GM19463 (cell line): ENCODE measurements at regions not wholly inside any gene's neighbourhood (a gene's known extent, or its start where the extent isn't known, plus 50 kb on each side); places are given as distances from the start of the nearest gene placed in this dataset.
"Not testable (repeated sequence)": the region's sequence is repeated elsewhere in the genome, so short reads cannot be mapped to it uniquely, and the experiment has no call there.

Experiments
- ATAC-seq: cut with Tn5 transposase; IDR thresholded peaks from one replicate; pipeline ENCODE4 v1.9.1; 2021; ENCODE audit warnings: mild to moderate bottlenecking, moderate library complexity; ENCODE audit not compliant: unreplicated experiment

DNA sequence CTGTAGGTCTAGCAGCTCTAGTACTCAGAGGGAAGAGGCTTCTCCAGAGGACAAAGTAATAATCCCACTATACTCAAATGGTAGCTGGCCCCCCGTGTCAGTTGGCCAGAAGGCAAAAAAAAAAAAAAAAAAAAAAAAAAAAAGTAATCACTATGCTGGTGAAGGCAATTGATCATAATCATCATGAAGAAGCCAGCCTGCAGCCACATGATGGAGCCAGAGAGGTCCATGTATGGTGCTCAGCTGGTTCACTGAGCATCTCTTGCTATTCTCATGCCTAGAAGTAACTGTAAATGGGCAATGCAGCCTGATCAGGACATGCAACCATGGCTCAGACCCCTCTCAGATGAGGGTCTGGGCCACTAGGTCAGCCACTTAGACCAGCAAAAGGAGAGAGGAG lies 378.8 kb downstream of the MED13L start:
- ATAC-seq: no peak

DNA sequence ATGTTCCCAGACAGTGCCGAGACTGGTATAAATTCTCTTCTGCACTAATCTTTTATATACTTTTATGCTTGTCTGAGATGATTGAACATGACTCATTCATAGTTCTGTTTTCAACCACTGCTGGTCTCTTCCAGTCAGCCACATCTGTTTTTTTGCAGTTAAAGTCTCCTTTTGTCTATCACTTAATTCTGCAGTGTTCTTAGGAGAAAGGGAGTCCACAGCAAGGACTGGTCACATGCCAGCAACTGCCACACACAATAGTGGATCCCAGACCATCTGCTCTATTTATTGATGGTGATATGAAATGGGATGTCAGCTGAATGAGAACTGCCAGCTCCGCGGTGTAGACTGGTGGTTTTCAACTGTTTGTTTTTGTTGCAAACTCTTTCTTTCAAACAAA lies 379.8 kb downstream of the MED13L start:
- ATAC-seq: no peak

DNA sequence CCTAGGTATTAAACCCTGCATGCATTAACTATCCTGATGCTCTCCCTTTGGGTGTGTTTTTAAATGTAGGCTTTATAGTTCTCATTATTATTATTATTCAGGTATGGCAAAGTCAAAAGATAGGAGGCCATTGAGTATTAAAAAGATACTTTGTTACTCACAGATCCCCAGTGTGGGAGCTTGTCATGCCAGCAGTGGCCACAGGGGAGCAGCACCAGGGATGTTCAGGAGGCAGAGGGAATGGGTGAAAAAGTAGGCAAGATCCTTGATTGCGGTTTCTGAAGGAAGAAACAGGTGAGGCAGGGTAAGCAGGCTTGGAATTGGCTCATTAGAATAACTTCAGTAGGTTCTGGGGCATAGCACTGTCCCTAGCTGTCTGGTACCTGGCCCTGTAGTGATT lies 382.2 kb downstream of the MED13L start:
- ATAC-seq: no peak

DNA sequence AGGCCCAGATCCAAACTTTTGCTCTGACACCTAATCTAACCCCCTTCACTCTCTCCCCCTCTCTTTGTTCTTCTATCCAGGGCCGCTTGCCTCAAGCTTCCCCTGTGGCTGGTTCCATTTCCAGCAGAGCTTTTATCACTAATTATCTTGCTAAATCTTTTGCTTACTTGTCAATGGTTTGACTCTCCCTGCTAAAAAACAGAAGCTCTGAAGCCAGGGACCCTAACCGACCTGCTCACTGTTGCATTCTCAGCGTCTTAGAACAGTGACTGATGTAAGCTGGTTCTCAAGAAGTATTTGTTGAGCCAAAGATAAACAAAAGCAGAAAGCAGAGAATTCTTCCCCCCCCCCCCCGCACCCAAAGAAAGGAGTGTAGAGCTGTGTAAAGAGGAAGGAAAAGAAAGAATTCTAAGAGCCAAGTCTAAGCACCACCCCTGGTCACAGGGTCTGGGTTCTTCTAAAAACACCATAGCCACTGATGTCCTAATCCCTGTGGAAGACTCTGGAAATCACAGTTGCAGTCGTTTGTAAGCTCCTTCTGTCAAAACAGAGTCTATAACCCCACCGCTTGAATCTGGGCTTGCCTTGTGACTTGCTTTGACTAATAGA lies 385.8 kb downstream of the MED13L start:
- ATAC-seq: no peak

DNA sequence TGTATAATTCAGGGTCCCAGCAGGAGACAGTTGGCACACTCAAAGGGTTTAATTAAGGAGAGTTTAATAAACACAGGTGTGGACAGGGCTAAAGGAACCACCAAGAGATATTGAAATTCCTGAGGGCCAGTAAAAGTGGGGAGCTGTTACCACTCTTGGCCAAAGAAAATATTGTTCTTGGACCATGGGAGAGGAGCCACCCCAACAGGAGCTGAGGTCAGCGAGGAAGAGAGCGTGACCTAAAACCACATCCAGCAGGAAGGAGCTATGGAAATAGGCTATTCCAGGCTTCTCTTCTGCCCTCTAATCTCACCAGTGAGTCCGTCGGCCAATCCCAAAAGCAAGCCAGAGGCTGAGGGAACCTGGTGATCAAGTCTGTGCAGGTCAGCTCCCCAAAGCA lies 390.8 kb downstream of the MED13L start:
- ATAC-seq: no peak

DNA sequence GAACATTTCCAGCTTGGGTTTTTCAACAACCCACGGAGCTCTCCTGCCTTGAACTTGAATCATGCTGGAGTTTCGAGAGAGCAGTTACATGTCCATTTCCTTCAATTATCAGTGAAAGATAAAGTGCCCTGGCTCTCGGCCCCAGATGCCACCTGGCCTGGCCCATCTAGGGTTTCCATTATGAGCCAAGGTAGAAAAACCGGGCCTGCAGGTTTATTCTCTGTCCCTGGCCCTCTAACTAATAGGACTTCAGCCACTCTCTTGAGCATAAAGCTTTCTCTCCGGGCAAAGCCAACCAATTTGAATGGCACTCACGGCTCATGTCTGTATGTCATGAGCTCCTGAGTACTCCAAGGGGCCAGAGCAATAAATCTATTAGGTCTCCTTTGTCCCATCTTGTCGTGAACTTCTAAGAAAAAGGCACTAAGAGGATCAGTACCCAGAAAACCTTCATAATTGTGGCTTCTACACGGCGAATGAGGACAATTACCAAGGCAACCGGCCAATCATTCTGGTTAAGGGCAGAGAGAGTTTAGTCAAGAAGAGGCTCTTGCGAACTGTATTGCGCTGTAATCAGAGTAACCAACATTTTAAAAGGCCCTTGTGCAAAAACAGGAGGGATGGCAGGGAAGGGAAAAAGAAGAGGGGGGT lies 392.3 kb downstream of the MED13L start:
- no peak for ATAC-seq

DNA sequence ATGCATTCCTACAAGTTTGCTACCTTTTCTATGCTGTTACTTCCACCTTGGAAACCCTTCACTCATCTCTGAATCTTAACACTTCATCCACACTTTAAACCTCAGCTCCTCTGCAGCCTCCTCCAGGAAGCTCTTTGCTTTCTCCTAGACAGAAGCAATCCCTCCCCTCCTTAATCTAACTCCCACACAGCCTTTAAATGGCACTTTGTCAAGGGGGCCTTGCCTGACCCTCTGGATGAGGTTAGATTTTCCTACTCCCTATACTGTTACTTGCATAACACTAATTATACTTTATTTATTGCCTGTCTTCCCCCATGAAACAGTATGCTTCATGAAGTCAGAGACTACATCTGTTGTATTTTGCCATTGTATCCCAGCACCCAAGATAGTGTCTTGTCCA lies 394.6 kb downstream of the MED13L start:
- ATAC-seq: no peak

DNA sequence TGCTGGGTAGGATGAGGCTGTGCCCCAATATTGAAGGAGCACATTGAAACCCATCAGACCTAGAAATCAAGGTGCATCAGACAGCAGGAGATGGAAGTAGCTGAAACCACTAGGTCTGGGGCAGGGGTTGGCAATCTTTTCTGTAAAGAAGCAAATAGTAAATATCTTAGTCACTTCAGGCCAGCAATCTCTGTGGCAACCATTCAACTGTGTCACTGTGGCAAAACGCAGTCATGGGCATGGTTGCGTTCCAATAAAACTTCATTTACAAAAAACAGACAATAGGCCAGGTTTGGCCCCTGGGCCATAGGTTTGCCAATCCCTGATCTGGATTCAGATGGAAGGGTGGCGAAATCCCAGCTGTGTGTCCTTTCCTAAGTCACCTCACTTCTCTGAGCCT lies 397.3 kb downstream of the MED13L start:
- ATAC-seq: no peak

DNA sequence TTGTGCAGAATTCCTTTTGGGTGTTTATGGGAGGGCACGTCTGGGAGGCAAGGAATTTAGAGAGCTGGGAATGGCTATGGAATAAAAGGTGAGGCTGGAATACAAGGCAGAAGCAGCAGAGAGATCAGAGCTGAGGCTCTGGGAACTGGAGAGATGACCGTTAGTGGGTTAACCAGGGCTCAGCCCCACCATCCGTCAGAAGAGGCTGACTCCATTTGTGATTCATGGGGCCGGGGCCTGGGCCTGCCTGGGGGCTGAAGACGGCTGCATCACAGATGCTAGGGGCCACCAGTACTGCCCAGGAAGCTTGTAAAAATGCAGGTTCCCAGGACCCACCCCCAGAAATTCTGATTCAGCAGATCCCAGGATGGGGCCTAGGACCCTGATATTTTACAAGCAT lies 398.1 kb downstream of the MED13L start:
- no peak for ATAC-seq

DNA sequence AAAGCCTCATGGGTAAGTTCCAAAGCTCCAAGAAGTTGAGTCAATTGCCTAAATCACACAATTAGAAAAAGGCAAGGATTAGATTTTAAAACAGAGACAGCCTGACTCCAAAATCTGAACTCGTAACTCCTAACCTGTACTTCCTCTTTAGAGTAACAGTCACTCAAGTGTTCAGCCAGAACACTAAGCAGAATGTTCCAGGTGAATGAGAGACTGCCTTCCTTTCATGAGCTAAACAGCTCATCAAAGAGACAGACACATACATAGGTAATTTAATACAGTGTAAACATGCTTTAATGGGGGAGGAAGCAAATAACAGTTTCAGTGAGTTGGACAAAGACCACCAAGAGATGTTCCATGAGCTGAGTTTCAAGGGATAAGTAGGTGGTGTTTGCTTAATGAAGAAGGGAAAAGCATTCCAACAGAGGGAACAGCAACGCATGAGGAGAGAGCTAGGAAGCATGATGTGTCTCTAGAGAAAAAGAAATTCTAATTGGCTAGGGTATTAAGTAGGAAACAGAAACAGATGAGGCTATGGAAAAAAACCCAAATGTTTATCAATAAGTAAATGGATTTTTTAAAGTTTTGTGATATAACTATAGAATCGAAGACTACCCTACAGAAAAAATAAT lies 403.9 kb downstream of the MED13L start:
- ATAC-seq: no peak

DNA sequence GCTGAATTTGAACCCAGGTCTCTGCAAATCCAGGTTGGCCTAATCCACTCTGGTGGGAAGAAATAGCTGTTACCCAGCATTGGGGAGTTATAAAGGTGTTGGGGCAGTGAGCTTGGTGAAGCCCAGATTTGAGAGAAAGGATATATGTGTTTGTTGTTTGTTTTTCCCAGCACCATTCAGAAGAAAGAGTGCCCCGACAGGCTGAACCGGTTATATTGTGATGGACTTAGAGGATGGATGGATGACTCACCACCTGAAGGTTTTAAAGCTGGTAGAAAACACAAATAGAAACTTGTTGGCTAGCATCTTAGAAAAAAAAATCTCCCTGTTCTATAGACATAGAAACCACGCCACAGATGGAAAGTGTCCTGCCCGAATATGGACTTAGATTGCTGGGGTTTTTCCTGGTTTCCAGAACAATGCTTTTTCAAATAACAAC lies 404.6 kb downstream of the MED13L start:
- no peak for ATAC-seq

DNA sequence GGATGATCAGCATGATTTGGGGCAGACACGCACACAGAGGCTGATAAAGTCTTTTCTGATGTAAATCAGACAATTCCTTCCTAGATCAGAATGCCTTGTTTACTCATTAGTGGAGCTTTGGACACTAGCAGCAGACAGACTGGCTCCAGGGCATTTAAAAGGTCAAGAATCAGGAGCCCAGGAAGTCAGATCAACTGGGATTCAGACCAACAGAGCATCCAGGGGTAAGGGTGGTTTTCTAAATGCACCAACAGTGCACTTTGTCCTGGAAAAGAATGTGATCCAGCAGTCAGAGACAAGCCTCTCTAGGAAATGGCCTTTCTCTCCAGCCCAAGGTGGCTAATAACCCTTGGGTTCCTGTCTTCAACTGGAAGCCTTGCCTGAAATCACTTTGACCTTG lies 405.3 kb downstream of the MED13L start:
- no peak for ATAC-seq

DNA sequence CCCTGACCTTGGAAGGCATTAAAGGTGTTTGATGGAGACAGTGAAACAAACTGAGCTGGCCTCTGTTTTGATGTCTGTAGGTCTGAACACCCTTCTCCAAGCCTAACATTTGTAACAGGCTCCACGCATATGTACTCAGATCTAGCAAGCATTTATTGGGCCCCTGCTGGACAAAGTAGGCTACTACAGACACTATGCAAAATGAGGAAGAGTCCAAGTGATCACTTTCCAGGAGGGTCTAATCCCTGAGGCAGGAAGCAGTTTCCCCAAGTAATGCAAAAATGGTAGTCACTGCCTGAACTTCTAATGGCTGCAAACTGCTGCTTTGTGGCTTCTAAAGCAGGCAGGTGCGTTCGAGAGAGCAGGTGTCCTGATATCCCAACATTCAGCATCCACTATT lies 405.8 kb downstream of the MED13L start:
- peak; percentile 63 for ATAC-seq

DNA sequence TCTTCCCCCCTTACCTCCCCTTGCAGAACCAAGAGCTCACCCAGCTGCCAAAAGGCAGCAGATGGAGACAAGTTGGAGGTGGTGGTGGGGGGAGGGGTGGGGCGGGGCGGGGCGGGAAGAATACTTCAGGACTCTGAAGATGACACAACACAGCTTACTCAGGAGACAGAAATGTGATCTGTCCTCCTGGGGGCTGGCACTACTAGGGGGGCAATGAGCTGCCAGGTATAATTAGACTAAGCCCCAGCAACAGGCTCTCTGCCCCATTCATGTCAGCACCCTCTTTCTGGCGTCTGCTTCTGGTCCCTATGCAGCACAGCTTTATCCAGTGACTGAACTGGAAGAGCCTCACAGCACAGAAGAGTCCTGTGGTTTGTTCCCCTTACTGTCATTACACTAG lies 407.0 kb downstream of the MED13L start:
- ATAC-seq: no peak

DNA sequence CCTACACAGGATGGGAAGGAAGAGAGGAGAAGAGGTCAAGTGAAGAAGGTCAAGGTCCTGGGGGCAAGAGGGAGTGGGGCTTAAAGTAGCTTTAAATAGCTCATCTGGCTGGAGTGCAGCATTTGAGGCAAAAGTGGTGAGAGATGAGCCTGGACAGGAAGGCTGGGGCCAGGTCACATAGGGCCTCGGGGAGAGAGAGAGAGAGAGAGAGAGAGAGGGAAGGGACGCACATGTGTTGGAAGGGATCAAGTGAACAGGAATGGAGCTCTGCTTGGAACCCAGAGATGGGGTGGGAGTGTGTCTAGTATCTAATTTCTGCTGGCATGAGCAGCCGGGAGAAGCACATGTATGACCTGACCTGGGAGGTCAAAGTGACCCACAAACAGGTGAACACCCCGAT lies 407.5 kb downstream of the MED13L start:
- ATAC-seq: no peak

DNA sequence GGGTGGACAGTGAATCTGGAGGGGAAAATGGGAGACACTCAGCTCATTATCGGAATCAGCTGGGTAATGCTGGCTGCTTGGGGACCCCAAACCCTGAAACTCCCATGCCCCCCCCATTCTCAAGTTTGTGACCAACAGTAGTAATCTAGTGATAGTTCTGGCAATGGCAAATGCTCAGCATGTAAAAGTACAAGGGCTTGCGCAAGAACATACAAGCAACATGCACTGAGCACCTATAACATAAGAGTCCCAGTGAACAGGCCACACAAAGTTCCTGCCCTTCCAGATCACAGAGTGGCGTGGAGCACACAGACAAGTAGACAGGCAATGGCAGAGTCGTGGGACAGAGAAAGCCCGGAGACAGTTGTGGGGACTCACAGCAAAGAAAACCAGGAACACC lies 407.9 kb downstream of the MED13L start:
- ATAC-seq: no peak

DNA sequence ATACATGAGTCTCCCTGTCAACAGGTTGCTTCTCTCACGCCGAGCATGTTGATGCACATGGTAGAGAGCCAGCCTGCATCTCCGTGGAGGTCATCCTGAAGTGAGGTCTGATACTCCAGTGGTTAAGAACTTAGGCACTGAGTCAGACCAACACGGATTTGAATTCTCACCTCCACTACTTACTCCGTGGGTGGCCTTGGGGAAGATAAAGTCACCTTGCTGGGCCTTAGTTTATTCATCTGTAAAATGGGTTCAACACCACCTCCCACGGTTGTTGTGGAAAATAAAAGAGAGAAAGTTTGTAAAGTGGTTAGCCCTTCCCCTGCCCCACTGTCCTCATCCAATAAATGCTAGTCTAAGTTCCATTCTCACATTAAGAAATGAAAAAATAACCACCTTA lies 408.9 kb downstream of the MED13L start:
- no peak for ATAC-seq

DNA sequence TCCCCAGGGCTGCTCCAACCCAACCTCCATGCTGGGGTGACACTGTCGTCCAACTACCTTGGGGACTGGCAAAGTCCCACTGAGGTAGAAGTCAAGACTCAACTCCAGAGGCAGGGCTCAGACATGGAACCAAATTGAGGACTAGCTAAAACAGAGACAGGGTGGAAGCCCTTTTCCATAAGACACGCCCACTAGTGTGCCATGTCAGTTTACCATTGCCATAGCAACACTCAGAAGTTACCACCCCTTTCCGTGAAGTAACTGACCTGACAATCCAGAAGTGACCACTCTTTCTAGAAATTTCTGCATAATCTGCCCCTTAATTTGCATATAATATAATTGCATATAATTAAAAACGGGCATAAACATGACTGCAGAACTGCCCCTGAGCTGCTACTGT lies 409.6 kb downstream of the MED13L start:
- no peak for ATAC-seq

DNA sequence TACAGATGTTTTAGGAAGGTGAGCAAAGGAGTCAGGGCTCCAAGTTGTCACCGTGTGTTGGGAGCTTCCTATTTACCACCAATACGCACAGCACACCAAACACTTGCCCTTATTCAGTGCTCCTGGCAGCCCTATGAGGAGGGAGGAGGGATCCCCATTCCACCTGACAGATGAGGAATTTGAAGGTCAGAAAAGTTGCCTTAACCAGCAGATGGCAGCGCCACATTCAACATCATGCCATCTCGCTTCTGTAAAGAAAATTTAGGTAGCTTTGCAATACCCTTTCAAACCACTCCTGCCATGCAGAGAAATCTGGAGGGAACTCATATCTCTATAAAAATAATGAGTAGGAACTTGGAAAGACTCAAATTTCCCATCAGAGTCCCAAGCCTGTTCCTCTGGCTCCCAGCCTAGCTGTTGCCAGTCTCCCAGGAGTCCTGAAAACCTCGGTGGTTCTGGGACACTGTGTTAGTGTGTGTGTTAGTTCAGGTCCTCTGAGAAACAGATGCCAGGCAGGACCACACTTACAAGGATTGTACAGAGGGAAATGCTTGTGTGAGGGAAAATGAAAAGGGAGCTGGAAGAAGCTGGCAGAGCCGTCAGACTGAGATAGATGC lies 410.5 kb downstream of the MED13L start:
- ATAC-seq: no peak

DNA sequence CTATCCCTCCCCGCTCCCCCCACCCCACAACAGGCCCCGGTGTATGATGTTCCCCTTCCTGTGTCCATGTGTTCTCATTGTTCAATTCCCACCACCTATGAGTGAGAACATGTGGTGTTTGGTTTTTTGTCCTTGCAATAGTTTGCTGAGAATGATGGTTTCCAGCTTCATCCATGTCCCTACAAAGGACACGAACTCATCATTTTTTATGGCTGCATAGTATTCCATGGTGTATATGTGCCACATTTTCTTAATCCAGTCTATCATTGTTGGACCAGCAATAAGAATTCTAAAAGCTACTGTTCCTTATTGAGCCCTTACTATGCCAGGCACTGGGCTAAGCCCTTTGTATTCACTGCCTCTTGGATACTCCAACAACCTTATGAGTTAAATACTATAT lies 411.2 kb downstream of the MED13L start:
- ATAC-seq: not testable (repeated sequence)

DNA sequence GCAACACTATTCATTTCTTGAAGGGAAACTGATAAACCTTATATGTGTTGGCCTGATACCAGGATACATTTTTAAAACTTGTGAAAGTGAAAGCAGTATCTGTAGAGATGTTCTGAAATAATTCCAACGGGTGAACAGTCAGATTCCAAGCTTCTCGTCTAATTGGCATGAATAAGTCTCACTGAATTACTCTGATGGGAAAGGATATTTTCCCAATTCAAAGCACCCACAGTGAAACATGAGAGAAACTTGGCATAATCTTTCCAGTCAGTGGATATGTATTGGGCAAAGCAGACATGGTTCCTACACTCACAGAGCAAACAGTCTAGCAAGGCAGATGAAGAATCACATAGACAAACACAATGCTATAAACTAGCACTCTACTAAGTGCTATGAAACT lies 413.1 kb downstream of the MED13L start:
- no peak for ATAC-seq

DNA sequence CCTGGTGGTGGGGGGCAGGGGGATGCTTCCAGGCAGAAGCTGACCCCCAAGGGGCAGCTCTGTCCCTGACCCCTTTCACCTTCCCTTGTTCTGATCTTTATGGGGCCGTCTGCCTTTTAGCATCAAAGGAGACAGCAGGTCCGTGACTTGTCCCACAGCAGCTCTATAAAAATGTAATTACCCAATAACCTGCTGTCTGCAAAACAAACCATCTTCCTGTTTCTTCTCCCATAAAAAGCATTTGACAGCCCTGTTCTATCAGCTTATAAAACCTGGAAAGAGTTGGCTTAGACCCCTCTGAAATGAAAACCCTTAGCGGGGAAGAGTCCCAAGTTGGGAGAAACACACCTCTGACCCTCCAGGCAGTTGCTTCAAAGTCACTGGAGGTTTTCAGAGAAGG lies 416.9 kb downstream of the MED13L start:
- no peak for ATAC-seq
